ENCODE measurements at regions not wholly inside any gene's neighbourhood (a gene's known extent, or its start where the extent isn't known, plus 50 kb on each side); places are given as distances from the start of the nearest gene placed in this dataset.

DNA sequence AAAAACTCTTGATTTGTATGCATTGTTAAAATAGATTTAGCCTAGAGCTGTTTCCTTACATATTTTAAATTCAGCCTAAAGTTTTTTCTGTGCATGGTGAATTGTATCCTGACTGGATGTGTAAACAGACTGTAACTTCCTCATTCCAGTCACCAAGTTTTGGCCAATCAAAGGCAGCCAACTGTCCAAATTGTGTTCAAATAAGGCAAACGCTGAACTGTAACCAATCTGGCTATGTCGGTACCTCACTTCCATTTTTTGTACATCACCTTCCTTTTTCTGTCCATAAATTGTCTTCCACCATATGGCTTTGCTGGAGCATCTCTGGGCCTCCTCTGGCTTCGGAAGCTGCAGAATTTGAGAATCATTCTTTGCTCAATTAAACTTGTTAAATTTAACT, 1921.9 kb upstream of the SEL1L start:
- H3K36me3 ChIP-seq, result no peaks in the 10 kb centered on the region
- intact Hi-C loops (cut with DNase I), result no loop called here
- TF ChIP-seq, protein P1, sequence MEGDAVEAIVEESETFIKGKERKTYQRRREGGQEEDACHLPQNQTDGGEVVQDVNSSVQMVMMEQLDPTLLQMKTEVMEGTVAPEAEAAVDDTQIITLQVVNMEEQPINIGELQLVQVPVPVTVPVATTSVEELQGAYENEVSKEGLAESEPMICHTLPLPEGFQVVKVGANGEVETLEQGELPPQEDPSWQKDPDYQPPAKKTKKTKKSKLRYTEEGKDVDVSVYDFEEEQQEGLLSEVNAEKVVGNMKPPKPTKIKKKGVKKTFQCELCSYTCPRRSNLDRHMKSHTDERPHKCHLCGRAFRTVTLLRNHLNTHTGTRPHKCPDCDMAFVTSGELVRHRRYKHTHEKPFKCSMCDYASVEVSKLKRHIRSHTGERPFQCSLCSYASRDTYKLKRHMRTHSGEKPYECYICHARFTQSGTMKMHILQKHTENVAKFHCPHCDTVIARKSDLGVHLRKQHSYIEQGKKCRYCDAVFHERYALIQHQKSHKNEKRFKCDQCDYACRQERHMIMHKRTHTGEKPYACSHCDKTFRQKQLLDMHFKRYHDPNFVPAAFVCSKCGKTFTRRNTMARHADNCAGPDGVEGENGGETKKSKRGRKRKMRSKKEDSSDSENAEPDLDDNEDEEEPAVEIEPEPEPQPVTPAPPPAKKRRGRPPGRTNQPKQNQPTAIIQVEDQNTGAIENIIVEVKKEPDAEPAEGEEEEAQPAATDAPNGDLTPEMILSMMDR (IDR thresholded peaks at IDR 0.05), result no peak

DNA sequence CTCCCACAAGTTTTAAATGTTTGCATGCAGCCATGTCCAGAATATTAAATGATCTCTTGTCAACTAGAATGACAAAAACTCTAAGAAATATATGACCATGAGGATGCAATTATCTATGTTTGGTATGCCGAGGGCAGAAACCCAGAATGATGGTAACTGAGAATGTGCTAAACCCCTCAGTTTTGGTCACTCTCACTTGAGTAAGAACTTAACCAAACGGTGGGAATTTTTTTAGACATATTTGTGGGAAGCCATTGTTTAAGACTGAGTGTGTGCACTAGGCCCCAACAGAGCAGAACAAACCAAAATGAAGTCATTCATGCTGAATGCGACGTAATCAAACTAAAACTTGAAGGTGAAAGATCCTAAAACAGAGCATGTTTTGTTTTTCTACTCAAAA, 1927.9 kb upstream of the SEL1L start:
- ATAC-seq, result no peak
- no peaks in the 10 kb centered on the region for H3K27me3 ChIP-seq (ENCODE audit: low read depth)
- H3K27ac ChIP-seq, result no peak overlapping the region
- intact Hi-C loops (cut with DNase I), result no loop called here
- TF ChIP-seq, protein P1 (IDR thresholded peaks at IDR 0.05), result no peak
- H3K4me1 ChIP-seq, result no peaks in the 10 kb centered on the region
- H3K4me3 ChIP-seq, result no peak overlapping the region
- H3K9me3 ChIP-seq, result peaks cover 10% of the 10 kb centered on the region
- no peak for DNase-seq
- H3K36me3 ChIP-seq, result no peaks in the 10 kb centered on the region

More for the DNA sequence above, 1921.9 kb upstream of the SEL1L start:
- no peak overlapping the region for H3K27ac ChIP-seq
- DNase-seq, result no peak
- no peaks in the 10 kb centered on the region for H3K27me3 ChIP-seq (ENCODE audit: low read depth)
- no peak for ATAC-seq
- H3K4me1 ChIP-seq, result no peaks in the 10 kb centered on the region
- H3K9me3 ChIP-seq, result peaks cover 10% of the 10 kb centered on the region
- no peak overlapping the region for H3K4me3 ChIP-seq

- Histone ChIP-seq H3K9me3 (peaks cover 10% of the 10 kb centered on the region), H3K4me3 (no peak overlapping the region), H3K4me1 (no peaks in the 10 kb centered on the region), H3K36me3 (no peaks in the 10 kb centered on the region), H3K27ac (no peak overlapping the region), H3K27me3 (ENCODE audit: low read depth) (no peaks in the 10 kb centered on the region)
- TF ChIP-seq, protein P1 (IDR thresholded peaks at IDR 0.05), result no peak
- no peak for ATAC-seq
- no peak for DNase-seq
- intact Hi-C loops (cut with DNase I), result no loop called here
These were observed 1929.1 kb upstream of the SEL1L start for GRCh38 chr14:83462759-83463158.

- ATAC-seq (peak in 1 of 2 donors; percentile 44), DNase-seq (no peak)
These were observed 1929.9 kb upstream of the SEL1L start for GRCh38 chr14:83463500-83464098.

GRCh38 chr14:83467811-83468210, 1934.2 kb upstream of the SEL1L start:
- Histone ChIP-seq H3K27me3 (ENCODE audit: low read depth) (no peaks in the 10 kb centered on the region), H3K36me3 (no peaks in the 10 kb centered on the region), H3K9me3 (no peaks in the 10 kb centered on the region), H3K27ac (no peak overlapping the region), H3K4me1 (no peaks in the 10 kb centered on the region), H3K4me3 (no peak overlapping the region)
- intact Hi-C loops (cut with DNase I), result no loop called here
- TF ChIP-seq, protein P1 (IDR thresholded peaks at IDR 0.05), result no peak
- DNase-seq (no peak), ATAC-seq (no peak)

More at GRCh38 chr14:83463500-83464098, 1929.9 kb upstream of the SEL1L start:
- Histone ChIP-seq H3K4me1 (no peaks in the 10 kb centered on the region), H3K27me3 (ENCODE audit: low read depth) (no peaks in the 10 kb centered on the region), H3K9me3 (peaks cover 7% of the 10 kb centered on the region), H3K4me3 (no peak overlapping the region), H3K36me3 (no peaks in the 10 kb centered on the region), H3K27ac (no peak overlapping the region)
- intact Hi-C loops (cut with DNase I), result no loop called here
- TF ChIP-seq, protein P1 (IDR thresholded peaks at IDR 0.05), result peak; percentile 68
